SU-DHL-6 (cell line): ENCODE measurements at regions not wholly inside any gene's neighbourhood (a gene's known extent, or its start where the extent isn't known, plus 50 kb on each side); places are given as distances from the start of the nearest gene placed in this dataset.

Experiments used
- EZH2phosphoT487 ChIP-seq: fragments of 200-600 bp; sonication (generic), shearing (Covaris generic); conservative IDR thresholded peaks from 2 replicates; pipeline ENCODE4 v1.6.1; 2018; ENCODE audit warnings: mild to moderate bottlenecking, antibody characterized with exemption, low read length, moderate library complexity, mixed read lengths
- TF ChIP-seq, protein P1 (sequence below): fragments of 200-600 bp; sonication (generic); IDR thresholded peaks from one replicate; pipeline ENCODE4 v1.5.1; 2017; ENCODE audit warnings: antibody characterized with exemption, mild to moderate bottlenecking, low read length, moderate library complexity; ENCODE audit not compliant: insufficient read depth, poor library complexity, severe bottlenecking

DNA sequence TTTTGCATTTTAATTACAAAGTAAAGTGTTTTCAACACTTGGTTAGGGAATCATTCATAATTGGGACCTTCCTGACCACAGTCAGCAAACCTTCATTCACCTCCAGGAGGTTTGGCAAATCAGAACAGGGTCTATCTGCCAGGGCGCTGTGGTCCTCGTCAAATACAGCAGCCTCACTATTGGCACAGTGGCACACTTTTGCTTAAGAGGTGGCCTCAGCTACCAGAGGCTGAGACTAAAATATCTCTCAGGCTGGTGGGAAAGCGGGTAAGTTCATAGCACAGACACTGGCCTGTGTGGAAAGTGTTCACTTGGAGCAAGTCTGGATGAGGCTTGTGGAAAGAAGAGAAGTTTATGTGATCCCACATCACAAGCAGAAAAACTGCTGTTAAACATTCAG is 268.6 kb upstream of the DAPK1 start:
- TF ChIP-seq, protein P1, sequence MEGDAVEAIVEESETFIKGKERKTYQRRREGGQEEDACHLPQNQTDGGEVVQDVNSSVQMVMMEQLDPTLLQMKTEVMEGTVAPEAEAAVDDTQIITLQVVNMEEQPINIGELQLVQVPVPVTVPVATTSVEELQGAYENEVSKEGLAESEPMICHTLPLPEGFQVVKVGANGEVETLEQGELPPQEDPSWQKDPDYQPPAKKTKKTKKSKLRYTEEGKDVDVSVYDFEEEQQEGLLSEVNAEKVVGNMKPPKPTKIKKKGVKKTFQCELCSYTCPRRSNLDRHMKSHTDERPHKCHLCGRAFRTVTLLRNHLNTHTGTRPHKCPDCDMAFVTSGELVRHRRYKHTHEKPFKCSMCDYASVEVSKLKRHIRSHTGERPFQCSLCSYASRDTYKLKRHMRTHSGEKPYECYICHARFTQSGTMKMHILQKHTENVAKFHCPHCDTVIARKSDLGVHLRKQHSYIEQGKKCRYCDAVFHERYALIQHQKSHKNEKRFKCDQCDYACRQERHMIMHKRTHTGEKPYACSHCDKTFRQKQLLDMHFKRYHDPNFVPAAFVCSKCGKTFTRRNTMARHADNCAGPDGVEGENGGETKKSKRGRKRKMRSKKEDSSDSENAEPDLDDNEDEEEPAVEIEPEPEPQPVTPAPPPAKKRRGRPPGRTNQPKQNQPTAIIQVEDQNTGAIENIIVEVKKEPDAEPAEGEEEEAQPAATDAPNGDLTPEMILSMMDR = no peak
- no peak for TF ChIP-seq EZH2phosphoT487
